ENCODE measurements at regions not wholly inside any gene's neighbourhood (a gene's known extent, or its start where the extent isn't known, plus 50 kb on each side); places are given as distances from the start of the nearest gene placed in this dataset.

DNA sequence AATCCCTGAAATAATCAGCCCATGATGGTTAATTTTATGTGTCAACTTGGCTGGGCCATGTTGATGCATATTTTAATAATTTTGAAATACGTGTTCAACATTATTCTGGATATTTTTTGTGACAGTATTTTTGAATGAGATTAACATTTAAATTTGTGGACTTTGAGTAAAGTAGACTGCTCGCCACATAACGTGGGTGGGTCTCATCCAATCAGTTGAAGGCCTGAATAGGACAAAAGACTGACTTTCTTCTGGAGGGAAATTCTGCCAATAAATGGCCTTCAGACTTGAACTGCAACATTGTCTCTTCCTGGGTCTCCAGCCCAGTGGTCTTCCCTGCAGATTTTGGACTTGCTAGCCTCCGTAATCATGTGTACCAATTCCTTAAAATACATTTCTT is 53.6 kb upstream of the BICC1 start:
- Histone ChIP-seq H3K27me3 (no peaks in the 10 kb centered on the region), H3K9me3 (peaks cover 0 to 3% of the 10 kb centered on the region in 2 donors), H3K36me3 (no peaks in the 10 kb centered on the region), H3K4me1 (no peaks in the 10 kb centered on the region), H3K27ac (no peak overlapping the region), H3K4me3 (no peak overlapping the region)
- TF ChIP-seq, protein P1, sequence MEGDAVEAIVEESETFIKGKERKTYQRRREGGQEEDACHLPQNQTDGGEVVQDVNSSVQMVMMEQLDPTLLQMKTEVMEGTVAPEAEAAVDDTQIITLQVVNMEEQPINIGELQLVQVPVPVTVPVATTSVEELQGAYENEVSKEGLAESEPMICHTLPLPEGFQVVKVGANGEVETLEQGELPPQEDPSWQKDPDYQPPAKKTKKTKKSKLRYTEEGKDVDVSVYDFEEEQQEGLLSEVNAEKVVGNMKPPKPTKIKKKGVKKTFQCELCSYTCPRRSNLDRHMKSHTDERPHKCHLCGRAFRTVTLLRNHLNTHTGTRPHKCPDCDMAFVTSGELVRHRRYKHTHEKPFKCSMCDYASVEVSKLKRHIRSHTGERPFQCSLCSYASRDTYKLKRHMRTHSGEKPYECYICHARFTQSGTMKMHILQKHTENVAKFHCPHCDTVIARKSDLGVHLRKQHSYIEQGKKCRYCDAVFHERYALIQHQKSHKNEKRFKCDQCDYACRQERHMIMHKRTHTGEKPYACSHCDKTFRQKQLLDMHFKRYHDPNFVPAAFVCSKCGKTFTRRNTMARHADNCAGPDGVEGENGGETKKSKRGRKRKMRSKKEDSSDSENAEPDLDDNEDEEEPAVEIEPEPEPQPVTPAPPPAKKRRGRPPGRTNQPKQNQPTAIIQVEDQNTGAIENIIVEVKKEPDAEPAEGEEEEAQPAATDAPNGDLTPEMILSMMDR (IDR thresholded peaks at IDR 0.05) = no peak
- no peak for DNase-seq
- intact Hi-C loops (cut with DNase I) = no loop called here
- ATAC-seq = no peak

DNA sequence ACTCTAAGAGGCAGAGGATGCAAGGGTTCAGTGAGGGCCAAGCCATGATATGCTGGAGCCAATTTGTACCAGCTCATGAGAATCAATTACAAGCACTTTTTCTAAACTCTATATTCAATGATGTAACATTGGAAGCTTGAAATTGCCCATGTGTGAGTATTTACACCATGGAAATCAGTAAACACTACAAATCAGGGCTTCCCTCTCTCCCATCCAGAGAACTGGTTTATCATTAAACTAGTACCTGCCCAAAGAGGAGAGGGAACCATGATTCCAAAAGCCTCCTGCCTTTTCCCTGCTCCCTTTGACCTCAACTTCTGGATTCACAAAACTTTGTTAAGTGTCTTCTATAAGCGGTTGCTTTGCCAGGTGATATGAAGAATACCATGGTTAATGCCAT is 52.5 kb upstream of the BICC1 start:
- TF ChIP-seq, protein P1 (IDR thresholded peaks at IDR 0.05) = no peak
- Histone ChIP-seq H3K4me3 (no peak overlapping the region), H3K9me3 (peaks cover 0 to 3% of the 10 kb centered on the region in 2 donors), H3K27ac (no peak overlapping the region), H3K4me1 (no peaks in the 10 kb centered on the region), H3K27me3 (no peaks in the 10 kb centered on the region), H3K36me3 (no peaks in the 10 kb centered on the region)
- DNase-seq = no peak
- ATAC-seq = no peak
- intact Hi-C loops (cut with DNase I) = no loop called here

DNA sequence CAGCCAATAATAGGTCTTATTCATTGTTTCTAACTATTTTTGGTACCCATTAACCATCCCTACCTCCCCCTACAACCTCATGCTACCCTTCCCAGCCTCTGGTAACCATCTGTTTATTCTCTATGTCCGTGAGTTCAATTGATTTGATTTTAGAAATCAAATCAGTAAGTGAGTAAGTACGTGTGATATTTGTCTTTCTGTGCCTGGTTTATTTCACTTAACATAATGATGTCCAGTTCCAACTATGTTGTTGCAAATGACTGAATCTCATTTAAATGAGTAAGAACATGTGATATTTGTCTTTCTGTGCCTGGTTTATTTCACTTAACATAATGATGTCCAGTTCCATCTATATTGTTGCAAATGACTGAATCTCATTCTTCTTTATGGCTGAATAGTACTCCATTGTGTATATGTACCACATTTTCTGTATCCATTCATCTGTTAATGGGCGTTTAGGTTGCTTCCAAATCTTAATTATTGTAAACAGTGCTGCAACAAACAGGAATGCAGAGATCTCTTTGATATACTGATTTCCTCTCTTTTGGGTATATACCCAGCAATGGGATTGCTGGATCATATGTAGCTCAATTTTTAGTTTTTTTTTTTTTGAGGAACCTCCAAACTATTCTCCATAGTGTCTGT is 49.7 kb upstream of the BICC1 start:
- Histone ChIP-seq H3K4me1 (no peaks in the 10 kb centered on the region), H3K27ac (no peak overlapping the region), H3K4me3 (no peak overlapping the region), H3K9me3 (peaks cover 0 to 3% of the 10 kb centered on the region in 2 donors), H3K36me3 (no peaks in the 10 kb centered on the region), H3K27me3 (no peaks in the 10 kb centered on the region)
- ATAC-seq (no peak), DNase-seq (no peak)
- TF ChIP-seq, protein P1 (IDR thresholded peaks at IDR 0.05) = no peak
- intact Hi-C loops (cut with DNase I) = no loop called here

Measured in left lung (tissue), 4 donors.